ENCODE measurements at regions not wholly inside any gene's neighbourhood (a gene's known extent, or its start where the extent isn't known, plus 50 kb on each side); places are given as distances from the start of the nearest gene placed in this dataset.

DNA sequence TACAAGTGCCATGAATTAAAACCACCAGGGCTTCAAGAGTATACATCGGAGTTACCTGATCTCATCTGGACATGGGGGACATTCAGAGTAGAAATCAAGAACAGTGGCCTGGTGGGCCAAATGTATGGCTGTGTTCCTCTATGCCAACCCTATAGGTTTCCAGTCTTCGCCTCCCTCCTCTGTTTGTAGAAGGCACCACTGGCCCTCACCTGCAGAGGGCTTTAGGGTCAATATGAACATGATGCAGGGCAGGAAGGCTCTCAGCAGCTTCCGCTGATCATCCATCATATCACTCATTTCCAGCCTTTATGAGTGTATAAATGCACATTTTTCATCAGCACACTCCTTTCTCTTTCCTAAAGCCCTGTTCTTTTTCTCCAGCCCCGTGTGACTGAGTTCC is 555.5 kb upstream of the BRINP1 start:
- ChIA-PET POLR2A (no interaction called here), CTCF (interaction anchor here (0.9 kb wide), 1 partner anchor 13 kb away, joined by 3 read pairs; no protein-coding TSS in a partner anchor)
- Histone ChIP-seq H3K9ac (ENCODE audit: low read length) (no peak overlapping the region), H3K27me3 (replicated peaks in 1 of 4; ENCODE audit: control extremely low read depth in 1 of 4, control insufficient read depth in 3 of 4, insufficient read depth in 4 of 4, low read length in 3 of 4) (no peaks in the 10 kb centered on the region), H3K36me3 (replicated peaks in 1 of 2; ENCODE audit: control extremely low read depth in 1 of 2, control insufficient read depth in 1 of 2, extremely low read depth in 1 of 2, insufficient read depth in 2 of 2, low read length in 1 of 2) (no peaks in the 10 kb centered on the region), H3K27ac (ENCODE audit: low read length in 2 of 2) (no peak overlapping the region), H3K4me1 (ENCODE audit: control insufficient read depth in 2 of 2, insufficient read depth in 2 of 2, low read length in 2 of 2) (no peaks in the 10 kb centered on the region), H3K9me3 (ENCODE audit: control extremely low read depth in 1 of 3, control insufficient read depth in 2 of 3, insufficient read depth in 1 of 3, low read length in 2 of 3) (peaks cover 0 to 8% (median 0%) of the 10 kb centered on the region in 3 donors), H3K4me3 (ENCODE audit: control extremely low read depth in 1 of 5, extremely low read depth in 1 of 5, insufficient read depth in 1 of 5, low read depth in 2 of 5, low read length in 4 of 5) (no peak overlapping the region), H2AFZ (ENCODE audit: insufficient read depth, low read depth, low read length, poor library complexity, severe bottlenecking) (no peak overlapping the region), H3K79me2 (ENCODE audit: control insufficient read depth, insufficient read depth, low read length) (no peaks in the 10 kb centered on the region), H3K4me2 (replicated peaks; ENCODE audit: low read depth, low read length, poor library complexity, severe bottlenecking) (no peak overlapping the region), H4K20me1 (ENCODE audit: control insufficient read depth, insufficient read depth, low read length, poor library complexity, severe bottlenecking) (no peaks in the 10 kb centered on the region)
- Mint-ChIP-seq H3K27ac (no peak overlapping the region), H3K9me3 (ENCODE audit: insufficient read depth) (peaks cover 10% of the 10 kb centered on the region), H3K27me3 (peaks cover 3% of the 10 kb centered on the region), H3K4me3 (no peak overlapping the region), H3K4me1 (no peaks in the 10 kb centered on the region)
- no peak for ATAC-seq (ENCODE audit: low read depth)
- TF ChIP-seq, protein P1, sequence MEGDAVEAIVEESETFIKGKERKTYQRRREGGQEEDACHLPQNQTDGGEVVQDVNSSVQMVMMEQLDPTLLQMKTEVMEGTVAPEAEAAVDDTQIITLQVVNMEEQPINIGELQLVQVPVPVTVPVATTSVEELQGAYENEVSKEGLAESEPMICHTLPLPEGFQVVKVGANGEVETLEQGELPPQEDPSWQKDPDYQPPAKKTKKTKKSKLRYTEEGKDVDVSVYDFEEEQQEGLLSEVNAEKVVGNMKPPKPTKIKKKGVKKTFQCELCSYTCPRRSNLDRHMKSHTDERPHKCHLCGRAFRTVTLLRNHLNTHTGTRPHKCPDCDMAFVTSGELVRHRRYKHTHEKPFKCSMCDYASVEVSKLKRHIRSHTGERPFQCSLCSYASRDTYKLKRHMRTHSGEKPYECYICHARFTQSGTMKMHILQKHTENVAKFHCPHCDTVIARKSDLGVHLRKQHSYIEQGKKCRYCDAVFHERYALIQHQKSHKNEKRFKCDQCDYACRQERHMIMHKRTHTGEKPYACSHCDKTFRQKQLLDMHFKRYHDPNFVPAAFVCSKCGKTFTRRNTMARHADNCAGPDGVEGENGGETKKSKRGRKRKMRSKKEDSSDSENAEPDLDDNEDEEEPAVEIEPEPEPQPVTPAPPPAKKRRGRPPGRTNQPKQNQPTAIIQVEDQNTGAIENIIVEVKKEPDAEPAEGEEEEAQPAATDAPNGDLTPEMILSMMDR (IDR thresholded peaks at IDR 0.05) = no peak
- no peak for TF ChIP-seq EZH2 (IDR thresholded peaks at IDR 0.05; ENCODE audit: borderline replicate concordance, insufficient read depth, low read depth, low read length, poor library complexity, severe bottlenecking)
- no peak for DNase-seq
- 100% methylated on average over 2 of the region's 4 CpGs for WGBS (ENCODE audit: insufficient coverage)
- intact Hi-C loops (cut with micrococcal nuclease) = no loop called here

DNA sequence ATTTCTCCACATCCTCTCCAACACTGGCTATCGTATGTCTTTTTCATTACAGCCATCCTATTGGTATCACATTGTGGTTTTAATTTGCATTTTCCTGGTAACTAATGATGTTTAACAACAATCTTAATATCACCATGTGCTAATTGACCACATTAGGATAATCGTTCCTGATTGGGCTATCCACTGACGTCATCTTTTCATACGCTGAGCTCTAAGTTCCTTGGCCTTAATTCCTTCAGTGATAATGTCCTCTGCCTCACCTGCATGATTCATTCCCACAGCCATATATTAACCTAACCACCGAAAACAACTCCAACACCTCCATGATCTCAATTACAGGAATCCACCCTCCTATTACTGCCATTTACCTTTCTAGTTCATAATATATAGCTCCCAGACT is 547.9 kb upstream of the BRINP1 start:
- 100% methylated on average over 4 of the region's 5 CpGs for WGBS (ENCODE audit: insufficient coverage)
- no peak overlapping the region for H3K27ac Mint-ChIP-seq
- ChIA-PET CTCF (no interaction called here), POLR2A (no interaction called here)
- Histone ChIP-seq H3K4me3 (ENCODE audit: control extremely low read depth in 1 of 5, extremely low read depth in 1 of 5, insufficient read depth in 1 of 5, low read depth in 2 of 5, low read length in 4 of 5) (no peak overlapping the region), H3K79me2 (ENCODE audit: control insufficient read depth, insufficient read depth, low read length) (no peaks in the 10 kb centered on the region), H3K36me3 (replicated peaks in 1 of 2; ENCODE audit: control extremely low read depth in 1 of 2, control insufficient read depth in 1 of 2, extremely low read depth in 1 of 2, insufficient read depth in 2 of 2, low read length in 1 of 2) (no peaks in the 10 kb centered on the region), H2AFZ (ENCODE audit: insufficient read depth, low read depth, low read length, poor library complexity, severe bottlenecking) (no peak overlapping the region), H3K27me3 (replicated peaks in 1 of 4; ENCODE audit: control extremely low read depth in 1 of 4, control insufficient read depth in 3 of 4, insufficient read depth in 4 of 4, low read length in 3 of 4) (no peaks in the 10 kb centered on the region), H3K9ac (ENCODE audit: low read length) (no peak overlapping the region), H3K4me2 (replicated peaks; ENCODE audit: low read depth, low read length, poor library complexity, severe bottlenecking) (no peak overlapping the region), H3K27ac (ENCODE audit: low read length in 2 of 2) (no peak overlapping the region), H4K20me1 (ENCODE audit: control insufficient read depth, insufficient read depth, low read length, poor library complexity, severe bottlenecking) (no peaks in the 10 kb centered on the region), H3K4me1 (ENCODE audit: control insufficient read depth in 2 of 2, insufficient read depth in 2 of 2, low read length in 2 of 2) (no peaks in the 10 kb centered on the region), H3K9me3 (ENCODE audit: control extremely low read depth in 1 of 3, control insufficient read depth in 2 of 3, insufficient read depth in 1 of 3, low read length in 2 of 3) (peaks cover 0 to 8% (median 0%) of the 10 kb centered on the region in 3 donors)
- H3K4me3 Mint-ChIP-seq = no peak overlapping the region
- peaks cover 10% of the 10 kb centered on the region for H3K9me3 Mint-ChIP-seq (ENCODE audit: insufficient read depth)
- TF ChIP-seq, protein P1 (IDR thresholded peaks at IDR 0.05) = no peak
- no peak for TF ChIP-seq EZH2 (IDR thresholded peaks at IDR 0.05; ENCODE audit: borderline replicate concordance, insufficient read depth, low read depth, low read length, poor library complexity, severe bottlenecking)
- ATAC-seq (ENCODE audit: low read depth) (no peak), DNase-seq (no peak)
- H3K4me1 Mint-ChIP-seq = no peaks in the 10 kb centered on the region
- intact Hi-C loops (cut with micrococcal nuclease) = no loop called here
- no peaks in the 10 kb centered on the region for H3K27me3 Mint-ChIP-seq
